HG03575 (cell line): ENCODE measurements at regions not wholly inside any gene's neighbourhood (a gene's known extent, or its start where the extent isn't known, plus 50 kb on each side); places are given as distances from the start of the nearest gene placed in this dataset.

Experiments used
- ATAC-seq: cut with Tn5 transposase; IDR thresholded peaks from one replicate; pipeline ENCODE4 v1.9.1; 2021; ENCODE audit not compliant: unreplicated experiment, insufficient number of reproducible peaks, low FRiP score; ENCODE audit errors: extremely low read depth

GRCh38 chr10:107477266-107477665, 312.8 kb upstream of the SORCS1 start:
- peak; percentile 46 for ATAC-seq

- ATAC-seq, result no peak
Measured at GRCh38 chr10:107476408-107476807, 311.9 kb upstream of the SORCS1 start.

GRCh38 chr10:107474650-107475049, 310.1 kb upstream of the SORCS1 start:
- ATAC-seq, result no peak

- ATAC-seq, result no peak
Measured at GRCh38 chr10:107473225-107473624, 308.7 kb upstream of the SORCS1 start.

GRCh38 chr10:107471911-107472310, 307.4 kb upstream of the SORCS1 start:
- ATAC-seq, result no peak

GRCh38 chr10:107453561-107453960, 289.1 kb upstream of the SORCS1 start:
- no peak for ATAC-seq

GRCh38 chr10:107451047-107451446, 286.5 kb upstream of the SORCS1 start:
- ATAC-seq, result no peak

GRCh38 chr10:107450056-107450455, 285.6 kb upstream of the SORCS1 start:
- no peak for ATAC-seq

- ATAC-seq, result no peak
Measured at GRCh38 chr10:107444443-107444842, 279.9 kb upstream of the SORCS1 start.

GRCh38 chr10:107443813-107444212, 279.3 kb upstream of the SORCS1 start:
- ATAC-seq, result no peak

GRCh38 chr10:107443326-107443725, 278.8 kb upstream of the SORCS1 start:
- no peak for ATAC-seq

GRCh38 chr10:107442035-107442505, 277.6 kb upstream of the SORCS1 start:
- peak; percentile 97 for ATAC-seq

- ATAC-seq, result no peak
Measured at GRCh38 chr10:107440741-107441140, 276.2 kb upstream of the SORCS1 start.

GRCh38 chr10:107437921-107438320, 273.4 kb upstream of the SORCS1 start:
- no peak for ATAC-seq

- ATAC-seq, result no peak
Measured at GRCh38 chr10:107436568-107436967, 272.1 kb upstream of the SORCS1 start.

- ATAC-seq, result no peak
Measured at GRCh38 chr10:107434854-107435253, 270.3 kb upstream of the SORCS1 start.

GRCh38 chr10:107434201-107434600, 269.7 kb upstream of the SORCS1 start:
- ATAC-seq, result no peak

GRCh38 chr10:107433605-107434004, 269.1 kb upstream of the SORCS1 start:
- ATAC-seq, result no peak

GRCh38 chr10:107430446-107430845, 265.9 kb upstream of the SORCS1 start:
- ATAC-seq, result no peak

- no peak for ATAC-seq
Measured at GRCh38 chr10:107427016-107427415, 262.5 kb upstream of the SORCS1 start.

- peak; percentile 47 for ATAC-seq
Measured at GRCh38 chr10:107425931-107426553, 261.5 kb upstream of the SORCS1 start.
